WTC11 (cell line): ENCODE measurements at regions not wholly inside any gene's neighbourhood (a gene's known extent, or its start where the extent isn't known, plus 50 kb on each side); places are given as distances from the start of the nearest gene placed in this dataset.

Source experiments
- ATAC-seq: fragments of 200-7000 bp; cut with Tn5 transposase; 2 replicates; pipeline ENCODE4 v1.10.0; 2021; ENCODE audit warnings: mild to moderate bottlenecking, moderate library complexity
- CTCF ChIA-PET: fragments of 300-600 bp; sonication (Branson Sonifier 250); formaldehyde crosslinking; loops from one replicate; lab custom pipeline; 2021; ENCODE audit warnings: antibody characterized with exemption; lab: Charles Lee
- POLR2A ChIA-PET: fragments of 350-600 bp; sonication (Branson Sonifier 250); formaldehyde crosslinking; loops from one replicate; lab custom pipeline; 2021; ENCODE audit warnings: antibody characterized with exemption; lab: Charles Lee
- DNase-seq: peaks from one replicate; pipeline ENCODE4 v3.0.0; 2021; ENCODE audit warnings: low spot score
- H3K27ac Mint-ChIP-seq: 2 replicates; pipeline ENCODE4 v1.8.0; 2021; ENCODE audit warnings: mixed read lengths
- H3K27me3 Mint-ChIP-seq: 2 replicates; pipeline ENCODE4 v1.8.0; 2021; ENCODE audit warnings: low read depth, mild to moderate bottlenecking, moderate library complexity, mixed read lengths
- H3K36me3 Mint-ChIP-seq: 2 replicates; pipeline ENCODE4 v1.8.0; 2021; ENCODE audit warnings: mixed read lengths
- H3K4me1 Mint-ChIP-seq: 2 replicates; pipeline ENCODE4 v1.8.0; 2022; ENCODE audit warnings: mixed read lengths
- H3K4me3 Mint-ChIP-seq: 2 replicates; pipeline ENCODE4 v1.8.0; 2021; ENCODE audit warnings: mild to moderate bottlenecking, moderate library complexity, mixed read lengths
- H3K9me3 Mint-ChIP-seq: 2 replicates; pipeline ENCODE4 v1.8.0; 2021; ENCODE audit warnings: mixed read lengths
- ARID4B ChIP-seq: sonication (generic); formaldehyde crosslinking; IDR thresholded peaks from 2 replicates; pipeline ENCODE4 v1.8.0; 2023; ENCODE audit warnings: missing genetic modification reagents, mild to moderate bottlenecking, borderline replicate concordance
- ATF2 ChIP-seq: sonication (generic); formaldehyde crosslinking; IDR thresholded peaks from 2 replicates; pipeline ENCODE4 v1.8.1; 2022; ENCODE audit warnings: low read depth, missing genetic modification reagents, borderline replicate concordance
- CBFB ChIP-seq: sonication (generic); formaldehyde crosslinking; IDR thresholded peaks from 2 replicates; pipeline ENCODE4 v1.8.1; 2022; ENCODE audit warnings: mild to moderate bottlenecking, low read depth, missing genetic modification reagents
- CDX4 ChIP-seq: fragments of 250-450 bp; sonication (Bioruptor Pico); IDR thresholded peaks from 2 replicates; pipeline ENCODE4 v1.9.0; 2021; ENCODE audit warnings: moderate library complexity, mild to moderate bottlenecking, inconsistent platforms, borderline replicate concordance
- E2F4 ChIP-seq: sonication (generic); formaldehyde crosslinking; IDR thresholded peaks from 2 replicates; pipeline ENCODE4 v1.8.1; 2022; ENCODE audit warnings: low read depth, mild to moderate bottlenecking, moderate library complexity, missing genetic modification reagents, borderline replicate concordance
- GRHL2 ChIP-seq: fragments of 250-450 bp; sonication (Bioruptor Pico); IDR thresholded peaks from 2 replicates; pipeline ENCODE4 v1.8.0; 2022; ENCODE audit warnings: mild to moderate bottlenecking, moderate library complexity; ENCODE audit not compliant: insufficient replicate concordance, severe bottlenecking
- GTF2I ChIP-seq: fragments of 250-450 bp; sonication (Bioruptor Pico); conservative IDR thresholded peaks from 2 replicates; pipeline ENCODE4 v1.4.0; 2021; ENCODE audit warnings: mild to moderate bottlenecking
- HMGXB4 ChIP-seq: sonication (generic); formaldehyde crosslinking; IDR thresholded peaks from 2 replicates; pipeline ENCODE4 v1.8.1; 2023; ENCODE audit warnings: mild to moderate bottlenecking, moderate library complexity, missing genetic modification reagents
- MYBL2 ChIP-seq: sonication (generic); formaldehyde crosslinking; IDR thresholded peaks from 2 replicates; pipeline ENCODE4 v1.8.1; 2023; ENCODE audit warnings: mild to moderate bottlenecking, moderate library complexity, missing genetic modification reagents
- PRRX2 ChIP-seq: fragments of 250-450 bp; sonication (Bioruptor Pico); IDR thresholded peaks from 2 replicates; pipeline ENCODE4 v1.8.0; 2021; ENCODE audit warnings: mild to moderate bottlenecking
- SOX15 ChIP-seq: fragments of 250-450 bp; sonication (Bioruptor Pico); IDR thresholded peaks from 2 replicates; pipeline ENCODE4 v1.9.0; 2021; ENCODE audit warnings: mild to moderate bottlenecking
- ZNF281 ChIP-seq: sonication (generic); formaldehyde crosslinking; IDR thresholded peaks from 2 replicates; pipeline ENCODE4 v1.8.0; 2023; ENCODE audit warnings: mild to moderate bottlenecking, missing genetic modification reagents
- ZNF671 ChIP-seq: fragments of 250-450 bp; sonication (Bioruptor Pico); IDR thresholded peaks from 2 replicates; pipeline ENCODE4 v1.8.0; 2021; ENCODE audit warnings: mild to moderate bottlenecking
- TF ChIP-seq, protein P1 (sequence below): sonication (generic); formaldehyde crosslinking; IDR thresholded peaks from 2 replicates; pipeline ENCODE4 v1.8.1; 2022; ENCODE audit warnings: mild to moderate bottlenecking, moderate library complexity, missing genetic modification reagents
- TF ChIP-seq, protein P2 (sequence below): fragments of 250-450 bp; sonication (Bioruptor Pico); IDR thresholded peaks from 2 replicates; pipeline ENCODE4 v1.9.0; 2021; ENCODE audit warnings: mild to moderate bottlenecking

DNA sequence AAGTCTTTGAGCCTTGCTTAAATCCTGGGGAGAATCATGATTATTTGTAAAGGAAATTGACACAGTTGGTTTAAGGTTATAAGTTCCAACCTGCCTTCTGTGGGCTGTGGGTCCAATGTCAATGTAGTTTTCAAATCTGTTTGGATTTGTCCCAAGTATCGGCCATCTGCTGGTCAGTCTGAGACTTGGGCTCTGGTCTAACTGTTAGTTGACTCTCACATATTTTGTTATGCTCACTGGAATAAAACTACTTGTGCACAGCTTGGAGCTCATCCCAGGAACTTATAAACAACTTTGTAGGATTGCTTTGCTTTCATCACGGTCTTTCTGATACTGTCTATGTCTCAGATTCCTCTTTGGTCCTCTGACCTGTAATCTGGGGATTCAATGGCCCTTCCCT is 1026.2 kb upstream of the ZEB2 start:
- DNase-seq (no peak), ATAC-seq (no peak; the same call in 1 of the 2 replicates)
- ChIA-PET CTCF (no interaction called here), POLR2A (no interaction called here)
- TF ChIP-seq PRRX2 (CRISPR knock-in tag) (no peak), SOX15 (CRISPR knock-in tag) (no peak), GTF2I (CRISPR knock-in tag) (no peak), ARID4B (CRISPR knock-in tag) (no peak), CBFB (no peak), HMGXB4 (no peak), CDX4 (no peak), ZNF281 (no peak), E2F4 (CRISPR knock-in tag) (no peak), MYBL2 (no peak), ATF2 (CRISPR knock-in tag) (no peak), GRHL2 (no peak), ZNF671 (CRISPR knock-in tag) (no peak)
- TF ChIP-seq, protein P1, sequence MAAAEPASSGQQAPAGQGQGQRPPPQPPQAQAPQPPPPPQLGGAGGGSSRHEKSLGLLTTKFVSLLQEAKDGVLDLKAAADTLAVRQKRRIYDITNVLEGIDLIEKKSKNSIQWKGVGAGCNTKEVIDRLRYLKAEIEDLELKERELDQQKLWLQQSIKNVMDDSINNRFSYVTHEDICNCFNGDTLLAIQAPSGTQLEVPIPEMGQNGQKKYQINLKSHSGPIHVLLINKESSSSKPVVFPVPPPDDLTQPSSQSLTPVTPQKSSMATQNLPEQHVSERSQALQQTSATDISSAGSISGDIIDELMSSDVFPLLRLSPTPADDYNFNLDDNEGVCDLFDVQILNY (CRISPR knock-in tag): no peak
- TF ChIP-seq, protein P2, sequence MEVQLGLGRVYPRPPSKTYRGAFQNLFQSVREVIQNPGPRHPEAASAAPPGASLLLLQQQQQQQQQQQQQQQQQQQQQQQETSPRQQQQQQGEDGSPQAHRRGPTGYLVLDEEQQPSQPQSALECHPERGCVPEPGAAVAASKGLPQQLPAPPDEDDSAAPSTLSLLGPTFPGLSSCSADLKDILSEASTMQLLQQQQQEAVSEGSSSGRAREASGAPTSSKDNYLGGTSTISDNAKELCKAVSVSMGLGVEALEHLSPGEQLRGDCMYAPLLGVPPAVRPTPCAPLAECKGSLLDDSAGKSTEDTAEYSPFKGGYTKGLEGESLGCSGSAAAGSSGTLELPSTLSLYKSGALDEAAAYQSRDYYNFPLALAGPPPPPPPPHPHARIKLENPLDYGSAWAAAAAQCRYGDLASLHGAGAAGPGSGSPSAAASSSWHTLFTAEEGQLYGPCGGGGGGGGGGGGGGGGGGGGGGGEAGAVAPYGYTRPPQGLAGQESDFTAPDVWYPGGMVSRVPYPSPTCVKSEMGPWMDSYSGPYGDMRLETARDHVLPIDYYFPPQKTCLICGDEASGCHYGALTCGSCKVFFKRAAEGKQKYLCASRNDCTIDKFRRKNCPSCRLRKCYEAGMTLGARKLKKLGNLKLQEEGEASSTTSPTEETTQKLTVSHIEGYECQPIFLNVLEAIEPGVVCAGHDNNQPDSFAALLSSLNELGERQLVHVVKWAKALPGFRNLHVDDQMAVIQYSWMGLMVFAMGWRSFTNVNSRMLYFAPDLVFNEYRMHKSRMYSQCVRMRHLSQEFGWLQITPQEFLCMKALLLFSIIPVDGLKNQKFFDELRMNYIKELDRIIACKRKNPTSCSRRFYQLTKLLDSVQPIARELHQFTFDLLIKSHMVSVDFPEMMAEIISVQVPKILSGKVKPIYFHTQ (CRISPR knock-in tag): no peak
- Mint-ChIP-seq H3K4me1 (peaks cover 7% of the 10 kb centered on the region; the same call in 1 of the 2 replicates), H3K36me3 (peaks cover 4% of the 10 kb centered on the region; the same call in 1 of the 2 replicates), H3K27me3 (no peaks in the 10 kb centered on the region), H3K4me3 (no peak overlapping the region), H3K27ac (no peak overlapping the region), H3K9me3 (peaks cover 20% of the 10 kb centered on the region)
